ENCODE measurements at regions not wholly inside any gene's neighbourhood (a gene's known extent, or its start where the extent isn't known, plus 50 kb on each side); places are given as distances from the start of the nearest gene placed in this dataset.

DNA sequence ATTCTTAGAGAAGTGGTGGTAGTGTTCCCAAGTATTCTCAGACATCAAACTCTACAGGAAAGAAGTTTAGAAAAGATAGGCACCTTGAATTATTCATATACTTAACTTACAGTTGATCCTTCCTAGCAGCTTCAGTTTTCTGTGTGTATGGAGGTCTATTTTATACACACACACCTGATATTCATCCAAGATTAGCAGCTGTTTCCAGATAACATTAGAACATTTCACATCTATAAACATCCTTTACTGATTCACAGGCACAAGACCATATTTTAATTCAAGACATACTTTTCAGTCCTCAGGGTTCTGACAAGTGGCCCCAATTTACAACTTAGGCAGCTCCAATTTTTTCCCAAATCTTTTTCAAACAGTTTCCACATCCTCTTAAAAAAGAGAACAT, 287.8 kb upstream of the USP25 start:
- TF ChIP-seq, protein P1, sequence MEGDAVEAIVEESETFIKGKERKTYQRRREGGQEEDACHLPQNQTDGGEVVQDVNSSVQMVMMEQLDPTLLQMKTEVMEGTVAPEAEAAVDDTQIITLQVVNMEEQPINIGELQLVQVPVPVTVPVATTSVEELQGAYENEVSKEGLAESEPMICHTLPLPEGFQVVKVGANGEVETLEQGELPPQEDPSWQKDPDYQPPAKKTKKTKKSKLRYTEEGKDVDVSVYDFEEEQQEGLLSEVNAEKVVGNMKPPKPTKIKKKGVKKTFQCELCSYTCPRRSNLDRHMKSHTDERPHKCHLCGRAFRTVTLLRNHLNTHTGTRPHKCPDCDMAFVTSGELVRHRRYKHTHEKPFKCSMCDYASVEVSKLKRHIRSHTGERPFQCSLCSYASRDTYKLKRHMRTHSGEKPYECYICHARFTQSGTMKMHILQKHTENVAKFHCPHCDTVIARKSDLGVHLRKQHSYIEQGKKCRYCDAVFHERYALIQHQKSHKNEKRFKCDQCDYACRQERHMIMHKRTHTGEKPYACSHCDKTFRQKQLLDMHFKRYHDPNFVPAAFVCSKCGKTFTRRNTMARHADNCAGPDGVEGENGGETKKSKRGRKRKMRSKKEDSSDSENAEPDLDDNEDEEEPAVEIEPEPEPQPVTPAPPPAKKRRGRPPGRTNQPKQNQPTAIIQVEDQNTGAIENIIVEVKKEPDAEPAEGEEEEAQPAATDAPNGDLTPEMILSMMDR (conservative IDR thresholded peaks at IDR 0.05; ENCODE audit: low read length) = no peak
- no peak for TF ChIP-seq EZH2phosphoT487 (IDR thresholded peaks at IDR 0.05; ENCODE audit: borderline replicate concordance)
